IMR-90 (cell line): ENCODE measurements at regions not wholly inside any gene's neighbourhood (a gene's known extent, or its start where the extent isn't known, plus 50 kb on each side); places are given as distances from the start of the nearest gene placed in this dataset.

Experiments
- ATAC-seq: fragments of 200-7000 bp; cut with Tn5 transposase; 2 replicates; pipeline ENCODE4 v1.9.1; 2020; ENCODE audit warnings: low read depth, mild to moderate bottlenecking, moderate library complexity
- BruUV-seq: library from RNA; stranded (reverse); fragments of 400-500 nt; replicated peaks from 2 replicates; lab custom pipeline; 2021; lab: Mats Ljungman, UMichigan
- CTCF ChIA-PET: fragments of 300-600 bp; formaldehyde crosslinking; extraction: SDS; loops from one replicate; lab custom pipeline; 2021; ENCODE audit warnings: antibody characterized with exemption; lab: Yijun Ruan, JAX
- POLR2A ChIA-PET: fragments of 300-600 bp; sonication (Branson Sonifier 250); formaldehyde crosslinking; loops from one replicate; lab custom pipeline; 2022; ENCODE audit warnings: antibody characterized with exemption; ENCODE audit not compliant: unreplicated experiment; lab: Charles Lee
- DNase-seq: peaks from one replicate; pipeline ENCODE4 v3.0.0; 2013
- H2AFZ ChIP-seq: replicated peaks from 2 replicates; pipeline ENCODE3; 2013; ENCODE audit warnings: low read length, mild to moderate bottlenecking; ENCODE audit not compliant: poor library complexity
- H2AK5ac ChIP-seq: 2 replicates; pipeline ENCODE4 v1.6.1; 2013; ENCODE audit warnings: low read depth, low read length, inconsistent platforms
- H2AK9ac ChIP-seq: replicated peaks from 2 replicates; pipeline ENCODE3; 2013; ENCODE audit warnings: mild to moderate bottlenecking, low read depth, low read length, moderate library complexity; ENCODE audit not compliant: poor library complexity
- H2BK120ac ChIP-seq: 2 replicates; pipeline ENCODE4 v1.6.1; 2013; ENCODE audit warnings: low read depth, low read length, inconsistent platforms
- H2BK15ac ChIP-seq: 3 replicates; pipeline ENCODE4 v1.6.1; 2013; ENCODE audit warnings: low read depth, low read length, inconsistent platforms
- H2BK20ac ChIP-seq: 2 replicates; pipeline ENCODE4 v1.6.1; 2013; ENCODE audit warnings: low read depth, mild to moderate bottlenecking, inconsistent platforms, low read length, moderate library complexity
- H2BK5ac ChIP-seq: 2 replicates; pipeline ENCODE4 v1.6.1; 2013; ENCODE audit warnings: mild to moderate bottlenecking, low read depth, low read length, inconsistent platforms; ENCODE audit not compliant: poor library complexity, severe bottlenecking
- H3K14ac ChIP-seq: replicated peaks from 2 replicates; pipeline ENCODE4 v1.6.1; 2013; ENCODE audit warnings: low read depth, low read length, inconsistent platforms
- H3K18ac ChIP-seq: 2 replicates; pipeline ENCODE4 v1.6.1; 2013; ENCODE audit warnings: low read depth, low read length, control low read depth
- H3K23ac ChIP-seq: 2 replicates; pipeline ENCODE4 v1.6.1; 2013; ENCODE audit warnings: low read depth, low read length, inconsistent platforms
- H3K27ac ChIP-seq: 2 replicates; pipeline ENCODE4 v1.5.1; 2013; ENCODE audit warnings: mild to moderate bottlenecking, control low read depth, low read length; ENCODE audit not compliant: insufficient read depth
- H3K27me3 ChIP-seq: 2 replicates; pipeline ENCODE4 v1.6.1; 2013; ENCODE audit warnings: low read length; ENCODE audit not compliant: control insufficient read depth, insufficient read depth
- H3K36me3 ChIP-seq: 2 replicates; pipeline ENCODE4 v1.6.1; 2013; ENCODE audit warnings: low read length, mixed read lengths; ENCODE audit not compliant: control insufficient read depth, insufficient read depth
- H3K4ac ChIP-seq: 2 replicates; pipeline ENCODE4 v1.6.1; 2013; ENCODE audit warnings: low read depth, low read length, inconsistent platforms
- H3K4me1 ChIP-seq: 2 replicates; pipeline ENCODE4 v1.6.1; 2013; ENCODE audit warnings: low read length, mixed read lengths; ENCODE audit not compliant: control insufficient read depth, insufficient read depth
- H3K4me2 ChIP-seq: 2 replicates; pipeline ENCODE4 v1.6.1; 2013; ENCODE audit warnings: low read depth, mild to moderate bottlenecking, control low read depth, low read length, moderate library complexity
- H3K4me3 ChIP-seq: 2 replicates; pipeline ENCODE4 v1.5.1; 2013; ENCODE audit warnings: low read depth, mild to moderate bottlenecking, control low read depth, low read length, moderate library complexity; ENCODE audit not compliant: insufficient read depth
- H3K56ac ChIP-seq: 2 replicates; pipeline ENCODE4 v1.6.1; 2013; ENCODE audit warnings: low read length, inconsistent platforms; ENCODE audit not compliant: insufficient read depth; ENCODE audit errors: extremely low read depth
- H3K79me1 ChIP-seq, 2 experiments: 2 replicates each; pipeline ENCODE4 v1.6.1; 2013; ENCODE audit warnings: low read length in 2 of 2, inconsistent platforms in 1 of 2, low read depth in 1 of 2
- H3K9ac ChIP-seq: 2 replicates; pipeline ENCODE4 v1.6.1; 2013; ENCODE audit warnings: low read depth, low read length, control low read depth
- H3K9me1 ChIP-seq: 2 replicates; pipeline ENCODE4 v1.6.1; 2013; ENCODE audit warnings: low read length, inconsistent platforms; ENCODE audit not compliant: insufficient read depth
- H3K9me3 ChIP-seq: 2 replicates; pipeline ENCODE4 v1.6.1; 2013; ENCODE audit warnings: low read length; ENCODE audit not compliant: control insufficient read depth, insufficient read depth
- H4K20me1 ChIP-seq: 2 replicates; pipeline ENCODE4 v1.6.1; 2013; ENCODE audit warnings: low read length, inconsistent platforms; ENCODE audit not compliant: insufficient read depth
- H4K5ac ChIP-seq: 2 replicates; pipeline ENCODE4 v1.6.1; 2013; ENCODE audit warnings: mild to moderate bottlenecking, low read depth, low read length, control low read depth
- H4K8ac ChIP-seq, 2 experiments: 2 replicates each; pipeline ENCODE4 v1.6.1; 2013; ENCODE audit warnings: low read depth in 2 of 2, low read length in 2 of 2, control low read depth in 1 of 2, inconsistent platforms in 1 of 2
- H4K91ac ChIP-seq: 2 replicates; pipeline ENCODE4 v1.6.1; 2013; ENCODE audit warnings: low read depth, low read length, inconsistent platforms; ENCODE audit not compliant: insufficient read depth
- CHD1 ChIP-seq: IDR thresholded peaks from 2 replicates; pipeline ENCODE4 v1.6.1; 2012; ENCODE audit warnings: low read depth, low read length, improper control_type of control experiment
- FOS ChIP-seq: fragments of 150-350 bp; IDR thresholded peaks from 2 replicates; pipeline ENCODE4 v1.6.1; 2016; ENCODE audit warnings: low read depth, low read length
- MAFK ChIP-seq: IDR thresholded peaks from 2 replicates; pipeline ENCODE4 v1.6.1; 2012; ENCODE audit warnings: low read depth, low read length, improper control_type of control experiment
- POLR2A ChIP-seq: IDR thresholded peaks from 2 replicates; pipeline ENCODE4 v1.6.1; 2012; ENCODE audit warnings: mild to moderate bottlenecking, low read depth, low read length
- RCOR1 ChIP-seq: IDR thresholded peaks from 2 replicates; pipeline ENCODE4 v1.6.1; 2012; ENCODE audit warnings: mild to moderate bottlenecking, low read length, improper control_type of control experiment; ENCODE audit not compliant: insufficient replicate concordance
- RFX5 ChIP-seq: IDR thresholded peaks from 2 replicates; pipeline ENCODE4 v1.8.0; 2012; ENCODE audit warnings: low read depth, mild to moderate bottlenecking, low read length, moderate library complexity
- SMC3 ChIP-seq: fragments of 150-350 bp; IDR thresholded peaks from 2 replicates; pipeline ENCODE4 v1.6.1; 2016; ENCODE audit warnings: low read depth, mild to moderate bottlenecking, antibody characterized with exemption, low read length, moderate library complexity
- WGBS, 2 experiments: methylation state at CpG; one replicate each; pipeline versions ENCODE4 v1.1.5 to v1.1.7; 2013; ENCODE audit warnings: missing lambda C conversion rate in 2 of 2; ENCODE audit not compliant: insufficient read length in 1 of 2; ENCODE audit errors: extremely low coverage in 2 of 2; 5-methylcytosine and 5-hydroxymethylcytosine counted together
- dilution Hi-C: fragments of 300-500 bp; cut with HindIII; formaldehyde crosslinking; loops from one replicate; pipeline ENCODE4 v1.14.3; 2018; ENCODE audit warnings: low sequenced_read_pairs; ENCODE audit not compliant: unreplicated experiment
- in situ Hi-C: fragments of 300-500 bp; cut with MboI; formaldehyde crosslinking; loops from 3 replicates; pipeline ENCODE4 v1.14.3; 2019; ENCODE audit warnings: low sequenced_read_pairs, inconsistent platforms, mixed read lengths
- intact Hi-C: fragments of 100-400 bp; cut with micrococcal nuclease; formaldehyde crosslinking; loops from 2 replicates; pipeline ENCODE4 v1.10.0; 2022
- TF ChIP-seq, protein P1 (sequence below): fragments of 150-350 bp; IDR thresholded peaks from 2 replicates; pipeline ENCODE4 v1.6.1; 2016; ENCODE audit warnings: low read depth, mild to moderate bottlenecking, low read length, moderate library complexity, borderline replicate concordance
- TF ChIP-seq, protein P2 (sequence below): fragments of 150-350 bp; IDR thresholded peaks from 2 replicates; pipeline ENCODE4 v1.6.1; 2017; ENCODE audit warnings: mild to moderate bottlenecking, antibody characterized with exemption, low read length, low read depth

DNA sequence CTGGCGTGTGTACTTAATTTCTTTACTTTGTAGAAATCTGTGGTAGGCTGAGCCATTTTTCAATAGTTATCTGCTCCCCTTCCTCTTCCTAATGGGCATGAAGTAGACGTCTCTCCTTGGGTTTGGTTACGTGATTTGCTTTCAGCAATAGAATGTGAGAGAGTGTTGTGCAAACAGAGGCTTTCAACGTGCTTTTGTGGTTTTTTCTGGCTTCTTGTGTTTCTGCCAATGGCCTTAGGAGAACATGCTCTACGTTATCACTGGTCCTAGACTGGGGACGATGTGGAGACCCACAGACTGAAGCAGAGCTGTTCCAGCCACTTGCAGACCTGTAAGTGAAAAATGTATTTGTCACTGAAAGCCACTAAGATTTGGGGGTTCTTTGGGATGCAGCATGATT is 107.2 kb upstream of the NPTX2 start:
- ChIA-PET CTCF (interaction anchor here (0.5 kb wide), 1 partner anchor 259 kb away, joined by 3 read pairs; no protein-coding TSS in a partner anchor), POLR2A (no interaction called here)
- Histone ChIP-seq H3K27ac (no peak overlapping the region), H3K79me1 (no peaks in the 10 kb centered on the region), H3K56ac (no peak overlapping the region), H3K4me3 (no peak overlapping the region), H3K23ac (no peak overlapping the region), H2BK20ac (no peak overlapping the region), H4K8ac (no peak overlapping the region), H2AK9ac (no peak overlapping the region), H3K4me1 (no peaks in the 10 kb centered on the region), H2BK120ac (no peak overlapping the region), H3K4me2 (no peak overlapping the region), H2AK5ac (no peak overlapping the region), H3K9ac (no peak overlapping the region), H4K91ac (no peak overlapping the region), H3K14ac (no peak overlapping the region), H2BK5ac (no peak overlapping the region), H3K4ac (no peak overlapping the region), H2AFZ (no peak overlapping the region), H3K9me3 (peaks cover 8% of the 10 kb centered on the region), H3K36me3 (no peaks in the 10 kb centered on the region), H3K9me1 (no peaks in the 10 kb centered on the region), H4K20me1 (no peaks in the 10 kb centered on the region), H3K27me3 (no peaks in the 10 kb centered on the region), H3K18ac (no peak overlapping the region), H4K5ac (no peak overlapping the region), H2BK15ac (no peak overlapping the region)
- BruUV-seq, result no TSS peak
- no CpG with 5 or more reads among the region's 6 CpGs for WGBS, 2 experiments
- no peak for DNase-seq
- in situ Hi-C loops, result no loop called here
- TF ChIP-seq SMC3, result no peak
- TF ChIP-seq, protein P1, sequence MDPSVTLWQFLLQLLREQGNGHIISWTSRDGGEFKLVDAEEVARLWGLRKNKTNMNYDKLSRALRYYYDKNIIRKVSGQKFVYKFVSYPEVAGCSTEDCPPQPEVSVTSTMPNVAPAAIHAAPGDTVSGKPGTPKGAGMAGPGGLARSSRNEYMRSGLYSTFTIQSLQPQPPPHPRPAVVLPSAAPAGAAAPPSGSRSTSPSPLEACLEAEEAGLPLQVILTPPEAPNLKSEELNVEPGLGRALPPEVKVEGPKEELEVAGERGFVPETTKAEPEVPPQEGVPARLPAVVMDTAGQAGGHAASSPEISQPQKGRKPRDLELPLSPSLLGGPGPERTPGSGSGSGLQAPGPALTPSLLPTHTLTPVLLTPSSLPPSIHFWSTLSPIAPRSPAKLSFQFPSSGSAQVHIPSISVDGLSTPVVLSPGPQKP, result no peak
- TF ChIP-seq, protein P2, sequence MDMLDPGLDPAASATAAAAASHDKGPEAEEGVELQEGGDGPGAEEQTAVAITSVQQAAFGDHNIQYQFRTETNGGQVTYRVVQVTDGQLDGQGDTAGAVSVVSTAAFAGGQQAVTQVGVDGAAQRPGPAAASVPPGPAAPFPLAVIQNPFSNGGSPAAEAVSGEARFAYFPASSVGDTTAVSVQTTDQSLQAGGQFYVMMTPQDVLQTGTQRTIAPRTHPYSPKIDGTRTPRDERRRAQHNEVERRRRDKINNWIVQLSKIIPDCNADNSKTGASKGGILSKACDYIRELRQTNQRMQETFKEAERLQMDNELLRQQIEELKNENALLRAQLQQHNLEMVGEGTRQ, result no peak
- no peak for TF ChIP-seq RCOR1
- TF ChIP-seq CHD1, result no peak
- TF ChIP-seq RFX5, result no peak
- TF ChIP-seq FOS, result no peak
- TF ChIP-seq MAFK, result no peak
- TF ChIP-seq POLR2A, result no peak
- dilution Hi-C loops, result no loop called here
- no peak for ATAC-seq
- intact Hi-C loops, result no loop called here
